Tibial artery (tissue), 4 donors: ENCODE measurements at regions not wholly inside any gene's neighbourhood (a gene's known extent, or its start where the extent isn't known, plus 50 kb on each side); places are given as distances from the start of the nearest gene placed in this dataset.

Source experiments
- DNase-seq, 2 donors: peaks; one replicate each; pipeline ENCODE4 v3.0.0-alpha.2; 2019
- H3K27ac ChIP-seq, 2 donors: fragments of 200-600 bp; sonication (generic) in 1 of 2; 1 replicate in 1 of 2; 2 replicates in 1 of 2; pipeline ENCODE4 v1.5.1; 2018 to 2019; ENCODE audit warnings: mild to moderate bottlenecking in 1 of 2
- H3K27me3 ChIP-seq, 2 donors: fragments of 200-600 bp; sonication (generic) in 1 of 2; one replicate each; pipeline versions ENCODE4 v1.5.1 to v1.6.0; 2016 to 2019
- H3K36me3 ChIP-seq, 3 donors: fragments of 200-600 bp; sonication (generic) in 2 of 3; one replicate each; pipeline ENCODE4 v1.5.1; 2016 to 2019; ENCODE audit warnings: mild to moderate bottlenecking in 2 of 3
- H3K4me1 ChIP-seq, 4 donors: fragments of 200-600 bp; sonication (generic) in 2 of 4; 1 replicate in 3 of 4; 2 replicates in 1 of 4; pipeline ENCODE4 v1.5.1; 2016 to 2019
- H3K4me3 ChIP-seq, 2 donors: fragments of 200-600 bp; sonication (generic) in 1 of 2; 1 replicate in 1 of 2; 2 replicates in 1 of 2; pipeline ENCODE4 v1.5.1; 2018 to 2019; ENCODE audit warnings: mild to moderate bottlenecking in 2 of 2
- H3K9me3 ChIP-seq, 3 donors: fragments of 200-600 bp; sonication (generic) in 1 of 3; one replicate each; pipeline ENCODE4 v1.5.1; 2016 to 2019
- intact Hi-C: fragments of 100-400 bp; cut with DNase I; formaldehyde crosslinking; loops from one replicate; pipeline ENCODE4 v1.15.0; 2023; ENCODE audit warnings: low total_unique reads
- TF ChIP-seq, protein P1 (sequence below), 2 experiments: fragments of 200-600 bp in 1 of 2; fragments of 450-650 bp in 1 of 2; IDR thresholded peaks; one replicate each; pipeline ENCODE4 v1.5.1; 2017 to 2019; ENCODE audit warnings: antibody characterized with exemption in 2 of 2, mild to moderate bottlenecking in 1 of 2, moderate library complexity in 1 of 2

DNA sequence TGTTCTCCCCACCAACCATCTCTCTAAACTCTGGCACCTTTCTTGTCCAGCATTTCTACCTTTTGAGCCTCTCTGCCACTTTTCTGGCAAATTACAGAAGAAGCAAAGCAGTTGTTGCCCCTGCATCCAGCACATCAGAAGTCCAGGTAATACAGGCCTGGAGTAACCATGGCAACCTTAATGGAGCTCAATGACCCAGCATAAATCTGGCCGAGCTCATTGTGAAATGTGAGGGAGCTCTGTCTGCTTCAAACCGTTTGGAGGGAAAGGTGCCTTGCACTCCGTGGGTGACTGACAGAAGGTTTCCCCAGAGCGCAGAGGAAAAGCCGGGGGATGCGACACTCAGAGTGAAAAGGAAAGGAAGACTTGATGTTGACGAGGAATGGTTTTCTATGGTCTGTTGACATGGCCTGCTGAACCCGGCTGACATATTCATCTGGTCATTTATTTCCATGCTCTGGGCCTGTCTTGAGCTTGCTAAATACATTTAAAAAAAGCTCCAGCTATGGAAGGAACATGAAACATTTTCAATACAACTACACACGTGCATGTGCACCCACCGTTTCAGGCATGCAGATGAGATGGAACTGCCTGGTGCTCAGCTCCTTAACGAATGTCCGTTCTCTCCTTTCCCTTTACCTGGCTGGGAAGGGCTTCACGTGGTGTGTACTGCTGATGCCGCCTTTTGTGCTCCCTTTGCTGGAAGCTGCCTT lies 74.9 kb downstream of the ADRA2A start:
- no peak for DNase-seq

DNA sequence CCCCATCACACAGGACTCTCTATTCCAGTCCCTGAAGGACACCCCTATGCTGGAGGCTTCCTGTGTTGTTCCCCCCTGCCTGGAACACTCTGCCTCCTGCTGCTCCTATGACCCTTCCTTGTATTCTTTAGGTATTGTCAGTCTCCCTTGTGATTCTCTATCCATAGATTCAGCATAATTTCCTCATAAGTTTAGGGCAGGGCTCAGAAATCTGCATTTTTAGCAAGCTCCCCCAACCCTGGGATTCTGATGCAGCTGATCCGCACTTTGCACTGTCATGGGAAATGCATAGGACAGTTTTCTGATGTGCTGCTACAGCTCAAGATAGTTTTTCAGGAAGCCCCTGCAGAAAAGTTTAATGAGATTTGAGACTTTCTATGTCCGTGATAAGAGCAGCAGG lies 79.9 kb downstream of the ADRA2A start:
- Histone ChIP-seq H3K36me3 (no peaks in the 10 kb centered on the region), H3K27me3 (no peaks in the 10 kb centered on the region), H3K9me3 (no peaks in the 10 kb centered on the region), H3K4me1 (no peaks in the 10 kb centered on the region), H3K4me3 (no peak overlapping the region), H3K27ac (no peak overlapping the region)
- TF ChIP-seq, protein P1, sequence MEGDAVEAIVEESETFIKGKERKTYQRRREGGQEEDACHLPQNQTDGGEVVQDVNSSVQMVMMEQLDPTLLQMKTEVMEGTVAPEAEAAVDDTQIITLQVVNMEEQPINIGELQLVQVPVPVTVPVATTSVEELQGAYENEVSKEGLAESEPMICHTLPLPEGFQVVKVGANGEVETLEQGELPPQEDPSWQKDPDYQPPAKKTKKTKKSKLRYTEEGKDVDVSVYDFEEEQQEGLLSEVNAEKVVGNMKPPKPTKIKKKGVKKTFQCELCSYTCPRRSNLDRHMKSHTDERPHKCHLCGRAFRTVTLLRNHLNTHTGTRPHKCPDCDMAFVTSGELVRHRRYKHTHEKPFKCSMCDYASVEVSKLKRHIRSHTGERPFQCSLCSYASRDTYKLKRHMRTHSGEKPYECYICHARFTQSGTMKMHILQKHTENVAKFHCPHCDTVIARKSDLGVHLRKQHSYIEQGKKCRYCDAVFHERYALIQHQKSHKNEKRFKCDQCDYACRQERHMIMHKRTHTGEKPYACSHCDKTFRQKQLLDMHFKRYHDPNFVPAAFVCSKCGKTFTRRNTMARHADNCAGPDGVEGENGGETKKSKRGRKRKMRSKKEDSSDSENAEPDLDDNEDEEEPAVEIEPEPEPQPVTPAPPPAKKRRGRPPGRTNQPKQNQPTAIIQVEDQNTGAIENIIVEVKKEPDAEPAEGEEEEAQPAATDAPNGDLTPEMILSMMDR (IDR thresholded peaks at IDR 0.05): no peak
- no peak for DNase-seq
- intact Hi-C loops: no loop called here

More for the DNA sequence above, 74.9 kb downstream of the ADRA2A start:
- intact Hi-C loops: no loop called here
- no peaks in the 10 kb centered on the region for H3K4me1 ChIP-seq
- no peaks in the 10 kb centered on the region for H3K9me3 ChIP-seq
- H3K27me3 ChIP-seq: no peaks in the 10 kb centered on the region
- H3K27ac ChIP-seq: no peak overlapping the region
- no peaks in the 10 kb centered on the region for H3K36me3 ChIP-seq
- no peak overlapping the region for H3K4me3 ChIP-seq
- TF ChIP-seq, protein P1 (IDR thresholded peaks at IDR 0.05): no peak

DNA sequence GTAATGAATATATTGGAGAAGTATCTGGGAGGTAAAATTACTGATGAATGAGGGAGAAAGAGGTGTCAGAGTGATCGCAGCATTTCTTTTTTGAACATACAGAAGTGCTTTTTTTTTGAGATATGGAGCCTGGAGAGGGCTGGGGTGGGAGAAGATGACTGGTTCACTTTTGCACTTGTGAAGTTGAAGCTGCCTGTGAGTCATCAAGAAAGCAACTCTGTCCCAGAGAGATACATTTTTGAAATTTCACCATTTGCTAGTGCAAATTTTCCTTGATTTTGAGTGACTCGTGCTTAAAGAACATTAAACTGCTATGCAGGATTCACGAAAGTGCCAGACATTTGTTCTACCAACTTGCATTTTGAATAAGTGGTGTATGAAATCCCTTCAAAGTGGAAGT lies 81.8 kb downstream of the ADRA2A start:
- Histone ChIP-seq H3K27me3 (no peaks in the 10 kb centered on the region), H3K4me1 (no peaks in the 10 kb centered on the region), H3K4me3 (no peak overlapping the region), H3K36me3 (no peaks in the 10 kb centered on the region), H3K27ac (no peak overlapping the region), H3K9me3 (no peaks in the 10 kb centered on the region)
- no peak for DNase-seq
- TF ChIP-seq, protein P1 (IDR thresholded peaks at IDR 0.05): no peak
- intact Hi-C loops: no loop called here

DNA sequence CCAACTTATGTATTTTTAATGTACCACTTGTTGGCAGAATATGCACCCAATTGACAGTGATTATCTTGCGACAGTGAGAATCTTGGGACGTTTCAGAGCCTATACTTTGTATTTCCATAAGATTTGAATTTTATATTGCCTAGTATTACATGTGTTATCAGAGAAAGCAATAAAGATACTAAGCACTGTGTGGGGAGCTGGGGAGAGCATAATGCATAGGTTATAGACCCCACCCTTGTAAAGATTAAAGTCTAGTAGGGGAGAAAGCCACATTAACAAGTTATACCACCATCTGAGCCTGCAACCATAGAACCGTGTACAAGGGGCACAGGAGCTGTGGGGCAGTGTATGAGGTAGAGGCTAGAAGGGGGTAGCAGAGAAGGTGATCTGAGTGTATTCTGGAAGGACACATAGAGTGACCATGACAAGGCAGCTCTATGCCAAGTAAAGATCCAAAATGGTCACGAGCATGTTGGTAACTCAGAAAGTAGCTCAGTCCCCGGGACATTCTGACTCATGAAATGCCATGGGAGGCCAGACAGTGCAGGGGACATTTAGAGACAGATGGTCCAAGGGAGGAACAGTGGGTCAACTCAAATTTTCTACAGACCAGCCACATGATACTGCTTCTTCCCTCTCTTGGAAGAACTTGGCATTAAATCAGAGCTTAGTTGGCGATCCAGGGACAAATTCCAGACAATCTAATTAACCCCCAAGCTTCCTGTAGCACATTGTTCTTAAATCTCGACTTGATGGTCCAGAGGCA lies 84.5 kb downstream of the ADRA2A start:
- intact Hi-C loops: no loop called here
- Histone ChIP-seq H3K4me3 (no peak overlapping the region), H3K4me1 (no peaks in the 10 kb centered on the region), H3K27ac (no peak overlapping the region), H3K27me3 (no peaks in the 10 kb centered on the region), H3K36me3 (no peaks in the 10 kb centered on the region), H3K9me3 (peaks cover 0 to under 1% (median 0%) of the 10 kb centered on the region in 3 donors)
- no peak for DNase-seq
- TF ChIP-seq, protein P1 (IDR thresholded peaks at IDR 0.05): no peak

DNA sequence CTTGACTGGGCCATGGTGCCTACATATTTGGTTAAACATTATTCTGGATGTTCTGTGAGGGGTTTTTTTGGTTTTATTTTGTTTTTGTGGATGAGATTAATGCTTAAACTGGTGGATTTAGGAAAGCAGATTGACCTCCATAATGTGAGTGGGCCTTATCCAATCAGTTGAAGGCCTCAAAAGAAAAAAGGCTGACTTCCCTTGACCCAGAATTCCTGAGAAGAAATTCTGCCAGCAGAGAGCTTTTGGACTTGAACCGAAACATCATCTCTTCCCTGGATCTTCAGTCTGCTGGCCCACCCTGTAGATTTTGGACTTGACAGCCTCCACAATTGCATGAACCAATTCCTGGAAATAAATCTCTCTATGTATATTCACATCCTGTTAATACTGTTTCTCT lies 94.4 kb downstream of the ADRA2A start:
- H3K27me3 ChIP-seq: no peaks in the 10 kb centered on the region
- H3K9me3 ChIP-seq: peaks cover 0 to 4% (median 0%) of the 10 kb centered on the region in 3 donors
- no peak overlapping the region for H3K4me3 ChIP-seq
- TF ChIP-seq, protein P1 (IDR thresholded peaks at IDR 0.05): no peak
- no peak for DNase-seq
- no peaks in the 10 kb centered on the region for H3K36me3 ChIP-seq
- H3K27ac ChIP-seq: no peak overlapping the region
- intact Hi-C loops: no loop called here
- H3K4me1 ChIP-seq: no peaks in the 10 kb centered on the region
